ENCODE measurements at regions not wholly inside any gene's neighbourhood (a gene's known extent, or its start where the extent isn't known, plus 50 kb on each side); places are given as distances from the start of the nearest gene placed in this dataset.
A peak's percentile ranks its signal among the peaks of the same experiment; 100 is the strongest.

GRCh38 chr5:40141896-40142295, 537.8 kb upstream of the PTGER4 start:
- Histone ChIP-seq H4K8ac (replicated peaks; ENCODE audit: insufficient read length, low read depth, low read length) (no peak overlapping the region), H4K5ac (ENCODE audit: insufficient read length, low read depth, low read length) (no peak overlapping the region), H2BK15ac (ENCODE audit: low read depth, low read length) (no peak overlapping the region), H3K23ac (ENCODE audit: insufficient read length, low read depth, low read length) (no peak overlapping the region), H3T11ph (ENCODE audit: low read length) (no peak overlapping the region), H3K4me1 (ENCODE audit: insufficient read depth, low read length) (peaks cover 2% of the 10 kb centered on the region; the same call in 1 of the 2 replicates), H3K9ac (ENCODE audit: extremely low read depth, insufficient read length, low read length) (no peak overlapping the region), H2BK5ac (ENCODE audit: insufficient read length, low read length) (no peak overlapping the region), H3K23me2 (ENCODE audit: insufficient read length, low read depth, low read length, poor library complexity, severe bottlenecking) (no peaks in the 10 kb centered on the region), H3K4me2 (ENCODE audit: insufficient read depth, insufficient read length, low read length) (no peak overlapping the region), H3K9me3 (ENCODE audit: control insufficient read depth, low read depth, low read length) (no peaks in the 10 kb centered on the region), H3K14ac (ENCODE audit: insufficient read depth, low read length) (no peak overlapping the region), H2BK120ac (ENCODE audit: low read depth, low read length, poor library complexity, severe bottlenecking) (no peak overlapping the region), H3K27ac (ENCODE audit: insufficient read length, low read depth, low read length) (no peak overlapping the region), H3K18ac (ENCODE audit: insufficient read length, low read depth, low read length) (no peak overlapping the region), H4K20me1 (ENCODE audit: control insufficient read depth, insufficient read depth, insufficient read length) (no peaks in the 10 kb centered on the region), H3K79me1 (ENCODE audit: insufficient read depth, low read depth, low read length, poor library complexity, severe bottlenecking) (no peaks in the 10 kb centered on the region), H2AFZ (ENCODE audit: low read length) (no peak overlapping the region), H3K4ac (ENCODE audit: low read depth, low read length) (no peak overlapping the region), H2AK5ac (ENCODE audit: insufficient read length, low read length) (no peak overlapping the region), H3K56ac (ENCODE audit: insufficient read length, low read depth, low read length) (no peak overlapping the region), H2BK20ac (ENCODE audit: low read depth, low read length, poor library complexity, severe bottlenecking) (no peak overlapping the region), H4K91ac (ENCODE audit: insufficient read length, low read depth, low read length) (no peak overlapping the region), H2BK12ac (ENCODE audit: insufficient read length, low read depth, low read length) (no peak overlapping the region), H3K79me2 (ENCODE audit: insufficient read depth, low read length) (no peaks in the 10 kb centered on the region), H3K27me3 (ENCODE audit: insufficient read depth, low read length) (no peaks in the 10 kb centered on the region)
- DNase-seq, result no peak
- peak overlapping the region; percentile 21 to 89 (median 71); a peak in 6 of 7 replicates for H3K27ac Mint-ChIP-seq
- peaks cover 25 to 28% of the 10 kb centered on the region in 2 experiments for H3K4me1 Mint-ChIP-seq
- no peak for TF ChIP-seq CTCF (conservative IDR thresholded peaks at IDR 0.05)
- peaks cover 0 to 8% (median 0%) of the 10 kb centered on the region in 3 experiments; a peak in 2 of 7 replicates for H3K36me3 Mint-ChIP-seq (ENCODE audit: insufficient read depth in 1 of 3, low read depth in 3 of 3)
- H3K27me3 Mint-ChIP-seq (ENCODE audit: low read depth), result no peaks in the 10 kb centered on the region
- H3K4me3 Mint-ChIP-seq, result no peak overlapping the region
- H3K9me3 Mint-ChIP-seq, result peaks cover 6 to 8% of the 10 kb centered on the region in 2 experiments

All from H9 (cell line).